SK-N-SH (cell line): ENCODE measurements at regions not wholly inside any gene's neighbourhood (a gene's known extent, or its start where the extent isn't known, plus 50 kb on each side); places are given as distances from the start of the nearest gene placed in this dataset.

Source experiments
- CTCF ChIA-PET: fragments of 300-600, 350-600 bp; formaldehyde crosslinking; extraction: SDS; loops from one replicate; lab custom pipeline; 2021; lab: Yijun Ruan, JAX
- POLR2A ChIA-PET: fragments of 350-600 bp; sonication (Branson Sonifier 250); formaldehyde crosslinking; extraction: SDS; loops from one replicate; lab custom pipeline; 2020; ENCODE audit warnings: antibody characterized with exemption, inconsistent platforms; lab: Yijun Ruan, JAX
- DNase-seq: peaks from one replicate; pipeline ENCODE4 v3.0.0; 2012
- H2AFZ ChIP-seq: fragments of 200-600 bp; sonication (generic); 2 replicates; pipeline ENCODE4 v1.8.1; 2016; ENCODE audit warnings: antibody characterized with exemption, mild to moderate bottlenecking, low read depth
- H3F3A ChIP-seq: fragments of 200-600 bp; sonication (generic); replicated peaks from 2 replicates; pipeline ENCODE3; 2016; ENCODE audit warnings: antibody characterized with exemption, mild to moderate bottlenecking; ENCODE audit not compliant: insufficient read depth
- H3K27ac ChIP-seq, 2 experiments: fragments of 200-500 bp in 1 of 2; fragments of 200-600 bp in 1 of 2; sonication (Bioruptor generic) in 1 of 2; sonication (generic), shearing (Covaris generic) in 1 of 2; 2 replicates each; pipeline versions ENCODE4 v1.5.1 to v1.6.1; 2014 to 2016; ENCODE audit warnings: low read depth in 2 of 2, inconsistent platforms in 1 of 2, low read length in 1 of 2, mild to moderate bottlenecking in 1 of 2, mixed read lengths in 1 of 2
- H3K27me3 ChIP-seq: fragments of 200-600 bp; sonication (generic), shearing (Covaris generic); 2 replicates; pipeline ENCODE4 v1.6.1; 2016; ENCODE audit warnings: mixed run types; ENCODE audit not compliant: insufficient read depth
- H3K36me3 ChIP-seq, 2 experiments: fragments of 200-500 bp in 1 of 2; fragments of 200-600 bp in 1 of 2; sonication (Bioruptor generic) in 1 of 2; sonication (generic) in 1 of 2; replicated peaks in 1 of 2; 2 replicates each; pipeline versions ENCODE3 to v1.5.1; 2014 to 2016; ENCODE audit warnings: low read length in 1 of 2, mild to moderate bottlenecking in 1 of 2; ENCODE audit not compliant: insufficient read depth in 2 of 2, control insufficient read depth in 1 of 2
- H3K4me1 ChIP-seq, 2 experiments: fragments of 200-500 bp in 1 of 2; fragments of 200-600 bp in 1 of 2; sonication (Bioruptor generic) in 1 of 2; sonication (generic), shearing (Covaris generic) in 1 of 2; 2 replicates each; pipeline versions ENCODE4 v1.5.1 to v1.6.1; 2014 to 2016; ENCODE audit warnings: low read depth in 1 of 2, low read length in 1 of 2, mixed run types in 1 of 2; ENCODE audit not compliant: insufficient read depth in 2 of 2, control insufficient read depth in 1 of 2
- H3K4me2 ChIP-seq: fragments of 200-600 bp; sonication (generic), shearing (Covaris generic); 2 replicates; pipeline ENCODE4 v1.6.1; 2017; ENCODE audit warnings: mixed run types
- H3K4me3 ChIP-seq, 2 experiments: fragments of 200-500 bp in 1 of 2; fragments of 200-600 bp in 1 of 2; sonication (Bioruptor generic) in 1 of 2; sonication (generic), shearing (Covaris generic) in 1 of 2; 2 replicates each; pipeline versions ENCODE4 v1.5.1 to v1.8.1; 2014 to 2016; ENCODE audit warnings: low read depth in 2 of 2, inconsistent platforms in 1 of 2, low read length in 1 of 2, mild to moderate bottlenecking in 1 of 2, mixed read lengths in 1 of 2, moderate library complexity in 1 of 2
- H3K79me2 ChIP-seq: fragments of 200-600 bp; sonication (generic); 2 replicates; pipeline ENCODE4 v1.8.1; 2017; ENCODE audit warnings: mild to moderate bottlenecking; ENCODE audit not compliant: insufficient read depth
- H3K9ac ChIP-seq: fragments of 200-600 bp; sonication (generic); 2 replicates; pipeline ENCODE4 v1.6.1; 2017; ENCODE audit warnings: mixed run types
- H3K9me2 ChIP-seq: fragments of 200-600 bp; sonication (generic); 2 replicates; pipeline ENCODE4 v1.6.1; 2017; ENCODE audit warnings: mixed run types
- H3K9me3 ChIP-seq: fragments of 200-600 bp; sonication (generic); 2 replicates; pipeline ENCODE4 v1.6.1; 2017; ENCODE audit warnings: mixed run types, mild to moderate bottlenecking, moderate library complexity
- H4K20me1 ChIP-seq: fragments of 200-600 bp; sonication (generic); 2 replicates; pipeline ENCODE4 v1.6.1; 2017; ENCODE audit warnings: mild to moderate bottlenecking, mixed run types; ENCODE audit not compliant: insufficient read depth
- EP300 ChIP-seq, 2 experiments: IDR thresholded peaks; 2 replicates each; pipeline versions ENCODE4 v1.4.0 to v1.6.1; 2012; ENCODE audit warnings: borderline replicate concordance in 1 of 2, low read depth in 1 of 2, low read length in 1 of 2
- EZH2phosphoT487 ChIP-seq: fragments of 200-600 bp; sonication (generic); IDR thresholded peaks from 2 replicates; pipeline ENCODE4 v1.6.1; 2017; ENCODE audit warnings: low read depth, mixed run types, mild to moderate bottlenecking, antibody characterized with exemption, moderate library complexity, borderline replicate concordance
- JUND ChIP-seq: IDR thresholded peaks from 2 replicates; pipeline ENCODE4 v1.4.0; 2012
- MAX ChIP-seq: IDR thresholded peaks from 2 replicates; pipeline ENCODE4 v1.4.0; 2012; ENCODE audit warnings: low read depth
- MXI1 ChIP-seq: IDR thresholded peaks from 2 replicates; pipeline ENCODE4 v1.6.1; 2012; ENCODE audit warnings: mild to moderate bottlenecking, low read depth, low read length, improper control_type of control experiment
- NRF1 ChIP-seq: IDR thresholded peaks from 2 replicates; pipeline ENCODE4 v1.6.1; 2012; ENCODE audit warnings: low read depth, mild to moderate bottlenecking, low read length
- PBX3 ChIP-seq: IDR thresholded peaks from 2 replicates; pipeline ENCODE4; 2012
- POLR2AphosphoS5 ChIP-seq: IDR thresholded peaks from 2 replicates; pipeline ENCODE4 v1.6.1; 2012; ENCODE audit warnings: low read depth, low read length
- RAD21 ChIP-seq: IDR thresholded peaks from 2 replicates; pipeline ENCODE4 v1.6.1; 2012; ENCODE audit warnings: mild to moderate bottlenecking, low read length
- RCOR1 ChIP-seq: fragments of 150-350 bp; IDR thresholded peaks from 2 replicates; pipeline ENCODE4 v1.6.1; 2017; ENCODE audit warnings: antibody characterized with exemption, low read length
- RXRA ChIP-seq: IDR thresholded peaks from 2 replicates; pipeline ENCODE4 v1.4.0; 2012; ENCODE audit warnings: low read depth, mild to moderate bottlenecking, borderline replicate concordance
- TCF12 ChIP-seq: IDR thresholded peaks from 2 replicates; pipeline ENCODE4 v1.4.0; 2012
- WGBS: methylation state at CpG from one replicate; pipeline ENCODE4 v1.1.6; 2017; ENCODE audit warnings: low lambda C conversion rate; 5-methylcytosine and 5-hydroxymethylcytosine counted together
- TF ChIP-seq, protein P1 (sequence below): fragments of 150-350 bp; IDR thresholded peaks from 2 replicates; pipeline ENCODE4 v1.6.1; 2016; ENCODE audit warnings: mild to moderate bottlenecking, low read depth, low read length
- TF ChIP-seq, protein P2 (sequence below): fragments of 200-600 bp; sonication (generic); IDR thresholded peaks from 2 replicates; pipeline ENCODE4 v1.6.1; 2017; ENCODE audit warnings: antibody characterized with exemption, mild to moderate bottlenecking, moderate library complexity

DNA sequence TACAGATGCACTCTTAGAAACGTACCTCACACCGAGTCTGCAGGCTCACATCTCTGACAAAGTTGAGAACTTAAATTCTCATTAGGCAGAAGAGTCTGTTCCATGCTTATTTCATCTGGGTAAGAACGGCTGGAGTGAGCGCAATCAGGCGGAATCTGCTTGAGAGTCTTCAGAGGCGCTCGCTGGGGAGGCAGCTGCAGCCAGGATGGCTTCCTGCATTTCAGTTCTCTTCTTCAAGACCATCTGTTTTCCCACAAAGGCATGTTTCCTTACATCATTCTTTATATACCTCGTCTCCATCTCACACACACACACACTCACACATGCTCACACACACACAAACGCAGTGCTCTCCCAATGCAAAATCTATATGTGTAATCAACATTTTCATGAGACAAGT, 497.1 kb downstream of the AJAP1 start:
- DNase-seq: no peak
- H3K4me1 ChIP-seq: peaks cover 0 to 4% of the 10 kb centered on the region in 2 experiments; a peak in 1 of 4 replicates
- TF ChIP-seq, protein P1, sequence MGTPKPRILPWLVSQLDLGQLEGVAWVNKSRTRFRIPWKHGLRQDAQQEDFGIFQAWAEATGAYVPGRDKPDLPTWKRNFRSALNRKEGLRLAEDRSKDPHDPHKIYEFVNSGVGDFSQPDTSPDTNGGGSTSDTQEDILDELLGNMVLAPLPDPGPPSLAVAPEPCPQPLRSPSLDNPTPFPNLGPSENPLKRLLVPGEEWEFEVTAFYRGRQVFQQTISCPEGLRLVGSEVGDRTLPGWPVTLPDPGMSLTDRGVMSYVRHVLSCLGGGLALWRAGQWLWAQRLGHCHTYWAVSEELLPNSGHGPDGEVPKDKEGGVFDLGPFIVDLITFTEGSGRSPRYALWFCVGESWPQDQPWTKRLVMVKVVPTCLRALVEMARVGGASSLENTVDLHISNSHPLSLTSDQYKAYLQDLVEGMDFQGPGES: no peak
- TF ChIP-seq MXI1 (no peak), JUND (no peak), EZH2phosphoT487 (no peak), TCF12 (no peak), EP300 (IDR thresholded peaks at IDR 0.05; ENCODE audit: borderline replicate concordance in 1 of 2, low read depth in 1 of 2, low read length in 1 of 2) (no peak)
- H3K9me2 ChIP-seq: no peaks in the 10 kb centered on the region
- ChIA-PET POLR2A (no interaction called here), CTCF (interaction anchor here (0.6 kb wide), 1 partner anchor 201 kb away, joined by 3 read pairs; no protein-coding TSS in a partner anchor)
- H3K79me2 ChIP-seq: no peaks in the 10 kb centered on the region
- H2AFZ ChIP-seq: no peak overlapping the region
- no peaks in the 10 kb centered on the region for H3K27me3 ChIP-seq
- WGBS: 50% methylated on average over 8 of the region's 9 CpGs
- H3K36me3 ChIP-seq: no peaks in the 10 kb centered on the region
- no peak overlapping the region for H3K4me2 ChIP-seq
- no peak overlapping the region for H3K27ac ChIP-seq
- no peaks in the 10 kb centered on the region for H4K20me1 ChIP-seq
- H3F3A ChIP-seq: no peaks in the 10 kb centered on the region
- no peaks in the 10 kb centered on the region for H3K9me3 ChIP-seq
- H3K4me3 ChIP-seq: no peak overlapping the region
- no peak overlapping the region for H3K9ac ChIP-seq

- DNase-seq: no peak
- no peaks in the 10 kb centered on the region for H3K79me2 ChIP-seq
- H3K36me3 ChIP-seq: no peaks in the 10 kb centered on the region
- H3K4me3 ChIP-seq: no peak overlapping the region
- no peaks in the 10 kb centered on the region for H3K9me3 ChIP-seq
- no peak overlapping the region for H3K27ac ChIP-seq
- no peak for TF ChIP-seq PBX3
- TF ChIP-seq RCOR1: no peak
- no peak for TF ChIP-seq MAX
- TF ChIP-seq RAD21: no peak
- TF ChIP-seq POLR2AphosphoS5: no peak
- no peak for TF ChIP-seq NRF1
- TF ChIP-seq RXRA: no peak
- TF ChIP-seq, protein P1: no peak
- TF ChIP-seq, protein P2, sequence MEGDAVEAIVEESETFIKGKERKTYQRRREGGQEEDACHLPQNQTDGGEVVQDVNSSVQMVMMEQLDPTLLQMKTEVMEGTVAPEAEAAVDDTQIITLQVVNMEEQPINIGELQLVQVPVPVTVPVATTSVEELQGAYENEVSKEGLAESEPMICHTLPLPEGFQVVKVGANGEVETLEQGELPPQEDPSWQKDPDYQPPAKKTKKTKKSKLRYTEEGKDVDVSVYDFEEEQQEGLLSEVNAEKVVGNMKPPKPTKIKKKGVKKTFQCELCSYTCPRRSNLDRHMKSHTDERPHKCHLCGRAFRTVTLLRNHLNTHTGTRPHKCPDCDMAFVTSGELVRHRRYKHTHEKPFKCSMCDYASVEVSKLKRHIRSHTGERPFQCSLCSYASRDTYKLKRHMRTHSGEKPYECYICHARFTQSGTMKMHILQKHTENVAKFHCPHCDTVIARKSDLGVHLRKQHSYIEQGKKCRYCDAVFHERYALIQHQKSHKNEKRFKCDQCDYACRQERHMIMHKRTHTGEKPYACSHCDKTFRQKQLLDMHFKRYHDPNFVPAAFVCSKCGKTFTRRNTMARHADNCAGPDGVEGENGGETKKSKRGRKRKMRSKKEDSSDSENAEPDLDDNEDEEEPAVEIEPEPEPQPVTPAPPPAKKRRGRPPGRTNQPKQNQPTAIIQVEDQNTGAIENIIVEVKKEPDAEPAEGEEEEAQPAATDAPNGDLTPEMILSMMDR: no peak
- TF ChIP-seq, all 33 proteins: peak for 0
- WGBS: 46% methylated on average over 2 of the region's 2 CpGs
- H3F3A ChIP-seq: no peaks in the 10 kb centered on the region
- H2AFZ ChIP-seq: no peak overlapping the region
- no peaks in the 10 kb centered on the region; a peak in 1 of 4 replicates for H3K4me1 ChIP-seq
- H3K9me2 ChIP-seq: no peaks in the 10 kb centered on the region
- no peak overlapping the region for H3K9ac ChIP-seq
- no peaks in the 10 kb centered on the region for H4K20me1 ChIP-seq
- H3K4me2 ChIP-seq: no peak overlapping the region
- no peaks in the 10 kb centered on the region for H3K27me3 ChIP-seq
- CTCF ChIA-PET: no interaction called here
- POLR2A ChIA-PET: no interaction called here
These were observed 495.8 kb downstream of the AJAP1 start for GRCh38 chr1:5150191-5150590.
